ENCODE measurements at regions not wholly inside any gene's neighbourhood (a gene's known extent, or its start where the extent isn't known, plus 50 kb on each side); places are given as distances from the start of the nearest gene placed in this dataset.
"Not testable (repeated sequence)": the region's sequence is repeated elsewhere in the genome, so short reads cannot be mapped to it uniquely, and the experiment has no call there.

DNA sequence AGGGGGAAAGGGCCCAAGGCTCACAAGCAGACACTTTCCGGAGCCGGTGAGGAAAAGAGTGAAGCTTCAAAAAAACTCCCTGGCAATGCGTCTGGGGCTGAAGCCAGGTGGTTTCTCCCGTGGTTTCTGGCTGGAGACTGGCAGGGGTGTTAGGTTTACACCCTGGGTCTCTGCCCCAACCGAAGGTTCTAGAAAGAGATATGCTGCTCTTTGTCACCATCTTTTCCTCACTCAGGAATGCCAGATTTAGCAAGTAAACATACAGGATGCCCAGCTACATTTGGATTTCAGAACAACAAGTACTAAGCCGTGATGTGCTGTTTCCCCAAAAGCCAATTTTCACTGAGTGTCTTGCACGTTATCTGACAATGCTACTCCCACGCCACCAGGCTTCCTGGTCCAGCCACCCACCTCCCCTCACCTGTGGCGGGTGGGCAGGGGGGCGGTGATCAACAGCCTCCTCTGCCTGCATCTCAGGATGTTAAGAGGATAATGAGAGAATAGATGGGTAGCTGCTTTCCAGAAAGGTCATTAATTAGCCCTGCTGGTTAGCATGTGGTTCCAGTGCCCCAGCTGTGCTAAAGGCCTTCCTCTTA is 69.6 kb upstream of the OLIG2 start:
- TF ChIP-seq, protein P1, sequence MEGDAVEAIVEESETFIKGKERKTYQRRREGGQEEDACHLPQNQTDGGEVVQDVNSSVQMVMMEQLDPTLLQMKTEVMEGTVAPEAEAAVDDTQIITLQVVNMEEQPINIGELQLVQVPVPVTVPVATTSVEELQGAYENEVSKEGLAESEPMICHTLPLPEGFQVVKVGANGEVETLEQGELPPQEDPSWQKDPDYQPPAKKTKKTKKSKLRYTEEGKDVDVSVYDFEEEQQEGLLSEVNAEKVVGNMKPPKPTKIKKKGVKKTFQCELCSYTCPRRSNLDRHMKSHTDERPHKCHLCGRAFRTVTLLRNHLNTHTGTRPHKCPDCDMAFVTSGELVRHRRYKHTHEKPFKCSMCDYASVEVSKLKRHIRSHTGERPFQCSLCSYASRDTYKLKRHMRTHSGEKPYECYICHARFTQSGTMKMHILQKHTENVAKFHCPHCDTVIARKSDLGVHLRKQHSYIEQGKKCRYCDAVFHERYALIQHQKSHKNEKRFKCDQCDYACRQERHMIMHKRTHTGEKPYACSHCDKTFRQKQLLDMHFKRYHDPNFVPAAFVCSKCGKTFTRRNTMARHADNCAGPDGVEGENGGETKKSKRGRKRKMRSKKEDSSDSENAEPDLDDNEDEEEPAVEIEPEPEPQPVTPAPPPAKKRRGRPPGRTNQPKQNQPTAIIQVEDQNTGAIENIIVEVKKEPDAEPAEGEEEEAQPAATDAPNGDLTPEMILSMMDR (conservative IDR thresholded peaks at IDR 0.05; ENCODE audit: control insufficient read depth, insufficient read depth, low read depth, low read length): no peak
- no peak for DNase-seq (ENCODE audit: low read depth)
- no peak overlapping the region for H3K4me3 ChIP-seq (ENCODE audit: control insufficient read depth, low read depth, low read length)

DNA sequence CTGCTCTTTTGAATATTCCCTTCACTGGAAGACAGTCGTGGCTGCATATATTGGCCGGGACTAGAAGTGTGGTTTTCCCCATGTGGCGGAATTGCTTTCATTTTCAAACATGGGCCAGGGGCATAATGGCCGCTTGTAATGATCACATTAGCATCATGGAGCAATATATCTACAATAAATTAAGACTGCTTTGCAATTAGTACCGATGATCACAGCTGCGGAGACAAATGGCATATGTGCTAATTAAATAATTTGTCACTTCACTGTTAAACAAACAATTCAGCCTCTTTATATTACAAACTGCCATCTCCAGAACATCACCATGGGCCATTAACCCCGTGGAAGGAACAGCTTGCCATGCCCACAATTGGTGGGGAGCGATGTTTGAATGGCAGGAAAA is 68.2 kb upstream of the OLIG2 start:
- TF ChIP-seq, protein P1 (conservative IDR thresholded peaks at IDR 0.05; ENCODE audit: control insufficient read depth, insufficient read depth, low read depth, low read length): no peak
- no peak overlapping the region for H3K4me3 ChIP-seq (ENCODE audit: control insufficient read depth, low read depth, low read length)
- DNase-seq (ENCODE audit: low read depth): no peak

DNA sequence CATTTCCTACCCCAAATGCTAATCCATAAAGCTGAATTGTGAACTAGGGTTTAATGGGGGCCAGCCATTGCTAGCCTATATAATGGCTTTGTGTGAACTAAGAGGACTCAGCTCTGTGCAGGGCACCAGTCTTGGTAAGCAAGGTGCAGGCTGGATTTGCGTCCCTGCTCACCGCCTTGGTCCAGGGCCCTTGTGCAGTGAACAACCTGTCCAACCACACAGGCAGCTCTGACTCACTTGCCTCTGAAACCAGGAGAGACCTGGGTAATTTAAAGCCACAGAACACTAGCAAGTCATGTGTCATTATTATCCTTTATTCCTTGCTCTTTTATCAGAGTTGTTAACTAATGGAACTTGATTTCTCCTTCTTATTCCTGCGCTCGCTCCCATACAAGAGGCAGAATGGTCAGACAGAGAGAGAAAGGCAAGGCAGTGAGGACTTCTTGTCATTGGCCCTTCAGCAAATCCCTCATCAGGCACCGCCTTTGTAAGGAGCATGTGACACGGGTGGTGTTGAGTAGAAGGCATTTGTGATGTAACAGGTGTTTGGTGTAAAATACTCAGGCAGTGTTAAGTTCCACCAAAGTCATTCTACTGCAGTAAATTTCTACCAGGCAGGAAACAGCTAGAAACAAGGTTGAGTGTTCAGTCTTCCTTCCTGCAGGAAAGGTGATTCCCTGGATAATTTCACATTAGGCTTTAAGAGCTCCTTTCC is 67.3 kb upstream of the OLIG2 start:
- H3K4me3 ChIP-seq (ENCODE audit: control insufficient read depth, low read depth, low read length): no peak overlapping the region
- TF ChIP-seq, protein P1 (conservative IDR thresholded peaks at IDR 0.05; ENCODE audit: control insufficient read depth, insufficient read depth, low read depth, low read length): no peak
- DNase-seq (ENCODE audit: low read depth): no peak

DNA sequence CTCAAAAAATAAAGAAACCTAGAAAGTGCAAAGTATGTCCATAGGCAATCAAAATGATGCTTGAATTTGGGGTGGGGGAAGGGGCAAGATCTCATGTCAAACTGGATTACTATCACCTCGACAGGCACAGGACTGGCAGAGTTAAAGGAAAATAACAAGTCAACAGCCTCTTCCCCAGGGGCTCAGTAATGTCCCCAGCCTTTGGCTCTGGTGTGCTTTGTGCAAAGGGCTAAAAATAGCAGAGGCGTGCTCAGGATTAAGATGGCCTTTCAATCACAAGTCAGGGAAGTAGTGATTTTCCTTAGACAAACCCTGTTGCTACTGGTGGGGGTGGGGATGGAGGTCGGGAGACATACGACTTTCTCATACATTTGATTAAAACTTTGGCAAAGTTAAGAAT is 63.5 kb upstream of the OLIG2 start:
- TF ChIP-seq, protein P1 (conservative IDR thresholded peaks at IDR 0.05; ENCODE audit: control insufficient read depth, insufficient read depth, low read depth, low read length): no peak
- no peak for DNase-seq (ENCODE audit: low read depth)
- H3K4me3 ChIP-seq (ENCODE audit: control insufficient read depth, low read depth, low read length): no peak overlapping the region

DNA sequence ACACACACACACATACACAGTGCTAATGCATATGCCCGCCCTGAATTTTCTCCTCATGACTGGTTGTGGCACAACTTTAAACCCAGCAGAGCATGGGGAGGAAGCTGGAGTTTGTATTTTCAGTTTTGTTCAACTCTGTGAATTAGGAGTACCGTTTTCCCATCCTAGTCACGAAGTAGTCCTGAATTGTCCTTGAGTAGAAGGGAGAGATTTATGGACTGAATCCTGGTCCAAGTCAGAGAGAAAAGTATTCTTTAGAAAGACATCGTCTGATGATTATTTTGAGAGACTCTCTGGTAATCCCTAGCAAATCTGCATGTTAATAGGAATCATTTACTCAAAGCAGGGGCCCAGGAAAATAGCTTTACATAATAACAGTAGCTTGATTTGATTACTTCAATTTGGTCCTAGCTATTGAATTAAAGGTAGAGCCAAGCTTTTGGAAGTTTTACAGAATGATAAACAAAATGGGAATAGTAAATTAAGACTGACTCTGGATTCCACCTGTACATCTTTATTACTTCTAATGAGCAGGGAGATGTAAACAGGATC is 60.5 kb upstream of the OLIG2 start:
- DNase-seq (ENCODE audit: low read depth): no peak
- no peak overlapping the region for H3K4me3 ChIP-seq (ENCODE audit: control insufficient read depth, low read depth, low read length)
- TF ChIP-seq, protein P1 (conservative IDR thresholded peaks at IDR 0.05; ENCODE audit: control insufficient read depth, insufficient read depth, low read depth, low read length): no peak

- no peak overlapping the region for H3K4me3 ChIP-seq (ENCODE audit: control insufficient read depth, low read depth, low read length)
- DNase-seq (ENCODE audit: low read depth): no peak
- TF ChIP-seq, protein P1 (conservative IDR thresholded peaks at IDR 0.05; ENCODE audit: control insufficient read depth, insufficient read depth, low read depth, low read length): no peak
Measured at GRCh38 chr21:32966120-32966519, 59.6 kb upstream of the OLIG2 start.

DNA sequence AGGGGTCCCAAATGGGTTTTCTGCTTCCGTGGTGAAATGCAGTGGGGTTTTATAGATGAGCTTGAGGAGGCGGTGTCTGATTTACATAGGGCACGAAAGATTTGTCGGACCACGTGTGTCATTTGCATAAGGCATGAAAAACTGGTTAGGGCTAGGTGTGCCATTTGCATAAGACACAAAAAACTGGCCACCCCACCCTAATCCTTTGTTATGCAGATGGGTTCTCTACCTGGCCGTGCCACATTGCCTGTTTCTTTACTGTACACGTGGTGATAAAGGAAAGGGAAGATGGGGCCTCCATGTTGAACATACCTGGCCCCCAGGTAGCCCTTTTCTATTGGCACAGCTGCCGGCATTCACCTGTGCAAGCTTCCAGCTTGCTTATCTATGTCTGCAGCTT is 57.6 kb upstream of the OLIG2 start:
- H3K4me3 ChIP-seq (ENCODE audit: control insufficient read depth, low read depth, low read length); DNase-seq (ENCODE audit: low read depth): not testable (repeated sequence)
